RWPE2 (cell line): ENCODE measurements at regions not wholly inside any gene's neighbourhood (a gene's known extent, or its start where the extent isn't known, plus 50 kb on each side); places are given as distances from the start of the nearest gene placed in this dataset.

Source experiments
- ATAC-seq: fragments of 200-7000 bp; cut with Tn5 transposase; 3 replicates; pipeline ENCODE4 v1.9.1; 2021; ENCODE audit warnings: low read depth
- DNase-seq: peaks from one replicate; pipeline ENCODE4 v3.0.0-alpha.2; 2020; ENCODE audit warnings: low spot score
- H3K27ac ChIP-seq: fragments of 450-650 bp; 2 replicates; pipeline ENCODE4 v1.5.1; 2017; ENCODE audit warnings: mild to moderate bottlenecking; ENCODE audit not compliant: poor library complexity, severe bottlenecking
- H3K27me3 ChIP-seq: fragments of 250-450 bp; sonication (Bioruptor Pico); 2 replicates; pipeline ENCODE4 v1.5.1; 2021; ENCODE audit warnings: mild to moderate bottlenecking, moderate library complexity; ENCODE audit not compliant: insufficient read depth, poor library complexity, severe bottlenecking
- H3K36me3 ChIP-seq: fragments of 250-450 bp; sonication (Bioruptor Pico); 2 replicates; pipeline ENCODE4 v1.5.1; 2020; ENCODE audit warnings: low read depth, mild to moderate bottlenecking, moderate library complexity
- H3K4me1 ChIP-seq: fragments of 250-450 bp; sonication (Bioruptor Pico); 2 replicates; pipeline ENCODE4 v1.5.1; 2021; ENCODE audit warnings: mild to moderate bottlenecking, moderate library complexity; ENCODE audit not compliant: insufficient read depth, poor library complexity, severe bottlenecking
- H3K4me3 ChIP-seq: fragments of 250-450 bp; sonication (Bioruptor Pico); 2 replicates; pipeline ENCODE4 v1.5.1; 2021; ENCODE audit warnings: mild to moderate bottlenecking, moderate library complexity; ENCODE audit not compliant: severe bottlenecking
- H3K9me3 ChIP-seq: fragments of 250-450 bp; sonication (Bioruptor Pico); 2 replicates; pipeline ENCODE4 v1.5.1; 2021; ENCODE audit warnings: mild to moderate bottlenecking, moderate library complexity; ENCODE audit not compliant: severe bottlenecking
- CTCF ChIP-seq: fragments of 450-650 bp; IDR thresholded peaks from one replicate; pipeline ENCODE4 v1.5.1; 2017; ENCODE audit warnings: mild to moderate bottlenecking, moderate library complexity; ENCODE audit not compliant: poor library complexity, severe bottlenecking

- Histone ChIP-seq H3K9me3 (no peaks in the 10 kb centered on the region), H3K4me3 (no peak overlapping the region), H3K27me3 (no peaks in the 10 kb centered on the region), H3K36me3 (no peaks in the 10 kb centered on the region), H3K27ac (no peak overlapping the region), H3K4me1 (peaks cover 6% of the 10 kb centered on the region)
- no peak for DNase-seq
- ATAC-seq, result no peak
- no peak for TF ChIP-seq CTCF
Observed at GRCh38 chr6:1100269-1100668, 211.6 kb upstream of the FOXQ1 start.

GRCh38 chr6:1099264-1099663 lies 212.6 kb upstream of the FOXQ1 start:
- DNase-seq (no peak), ATAC-seq (peak; percentile 81)
- Histone ChIP-seq H3K36me3 (no peaks in the 10 kb centered on the region), H3K4me1 (peaks cover 6% of the 10 kb centered on the region), H3K27me3 (no peaks in the 10 kb centered on the region), H3K9me3 (no peaks in the 10 kb centered on the region), H3K4me3 (no peak overlapping the region), H3K27ac (no peak overlapping the region)
- no peak for TF ChIP-seq CTCF

- no peak overlapping the region for H3K27ac ChIP-seq
- no peaks in the 10 kb centered on the region for H3K27me3 ChIP-seq
- H3K4me1 ChIP-seq, result peaks cover 6% of the 10 kb centered on the region
- H3K9me3 ChIP-seq, result no peaks in the 10 kb centered on the region
- DNase-seq, result no peak
- no peak for ATAC-seq
- H3K36me3 ChIP-seq, result no peaks in the 10 kb centered on the region
- TF ChIP-seq CTCF, result no peak
- H3K4me3 ChIP-seq, result no peak overlapping the region
Observed at GRCh38 chr6:1096967-1097765, 214.7 kb upstream of the FOXQ1 start.

- no peaks in the 10 kb centered on the region for H3K36me3 ChIP-seq
- DNase-seq (no peak), ATAC-seq (peak; percentile 46; the same call in 1 of the 3 replicates)
- H3K27ac ChIP-seq, result no peak overlapping the region
- no peak for TF ChIP-seq CTCF
- H3K9me3 ChIP-seq, result no peaks in the 10 kb centered on the region
- H3K4me1 ChIP-seq, result peaks cover 2% of the 10 kb centered on the region
- no peak overlapping the region for H3K4me3 ChIP-seq
- no peaks in the 10 kb centered on the region for H3K27me3 ChIP-seq
Observed at GRCh38 chr6:1094306-1094705, 217.6 kb upstream of the FOXQ1 start.

- H3K36me3 ChIP-seq, result no peaks in the 10 kb centered on the region
- TF ChIP-seq CTCF, result no peak
- DNase-seq (no peak), ATAC-seq (no peak)
- H3K4me3 ChIP-seq, result no peak overlapping the region
- no peaks in the 10 kb centered on the region for H3K27me3 ChIP-seq
- no peak overlapping the region for H3K27ac ChIP-seq
- no peaks in the 10 kb centered on the region for H3K9me3 ChIP-seq
- no peaks in the 10 kb centered on the region for H3K4me1 ChIP-seq
Observed at GRCh38 chr6:1091900-1092299, 220.0 kb upstream of the FOXQ1 start.
